GM23338 (cell line): ENCODE measurements at regions not wholly inside any gene's neighbourhood (a gene's known extent, or its start where the extent isn't known, plus 50 kb on each side); places are given as distances from the start of the nearest gene placed in this dataset.

Experiments used
- ATAC-seq: fragments of 200-7000 bp; cut with Tn5 transposase; 3 replicates; pipeline ENCODE4 v1.9.1; 2020
- DNase-seq: peaks from one replicate; pipeline ENCODE4 v3.0.0-alpha.2; 2015; ENCODE audit warnings: low spot score
- H2AFZ ChIP-seq: fragments of 200-600 bp; sonication (generic); 2 replicates; pipeline ENCODE4 v1.8.0; 2016; ENCODE audit warnings: antibody characterized with exemption, mild to moderate bottlenecking, moderate library complexity
- H3F3A ChIP-seq: fragments of 200-600 bp; sonication (generic); replicated peaks from 2 replicates; pipeline ENCODE4 v1.8.0; 2017; ENCODE audit warnings: antibody characterized with exemption, mixed run types, low read depth
- H3K27ac ChIP-seq: fragments of 200-600 bp; sonication (generic); 2 replicates; pipeline ENCODE4 v1.6.1; 2016; ENCODE audit warnings: low read depth
- H3K27me3 ChIP-seq: fragments of 200-600 bp; sonication (generic); 2 replicates; pipeline ENCODE4 v1.8.0; 2016; ENCODE audit warnings: mild to moderate bottlenecking, mixed run types, moderate library complexity; ENCODE audit not compliant: insufficient read depth
- H3K36me3 ChIP-seq: fragments of 200-600 bp; sonication (generic); 2 replicates; pipeline ENCODE4 v1.8.0; 2016; ENCODE audit warnings: mild to moderate bottlenecking; ENCODE audit not compliant: insufficient read depth
- H3K4me1 ChIP-seq: fragments of 200-600 bp; sonication (generic); 2 replicates; pipeline ENCODE4 v1.8.0; 2016; ENCODE audit warnings: mild to moderate bottlenecking, moderate library complexity; ENCODE audit not compliant: insufficient read depth
- H3K4me2 ChIP-seq: fragments of 200-600 bp; sonication (generic); 2 replicates; pipeline ENCODE4 v1.7.1; 2017; ENCODE audit warnings: mixed run types
- H3K4me3 ChIP-seq: fragments of 200-600 bp; sonication (generic); 2 replicates; pipeline ENCODE4 v1.6.1; 2016; ENCODE audit warnings: mixed run types
- H3K79me2 ChIP-seq: fragments of 200-600 bp; sonication (generic); replicated peaks from 2 replicates; pipeline ENCODE4 v1.8.0; 2017; ENCODE audit warnings: mild to moderate bottlenecking; ENCODE audit not compliant: insufficient read depth
- H3K9me2 ChIP-seq: fragments of 200-600 bp; sonication (generic); 2 replicates; pipeline ENCODE4 v1.8.0; 2017; ENCODE audit not compliant: insufficient read depth
- H4K20me1 ChIP-seq: fragments of 200-600 bp; sonication (generic); replicated peaks from 2 replicates; pipeline ENCODE4 v1.8.0; 2017; ENCODE audit warnings: mild to moderate bottlenecking; ENCODE audit not compliant: insufficient read depth
- H3K27ac Mint-ChIP-seq: 2 replicates; pipeline ENCODE4 v1.8.0; 2020; ENCODE audit warnings: inconsistent platforms, mild to moderate bottlenecking, moderate library complexity, mixed read lengths
- H3K27me3 Mint-ChIP-seq: 3 replicates; pipeline ENCODE4 v1.8.0; 2022; ENCODE audit warnings: low read depth, mild to moderate bottlenecking, moderate library complexity, mixed read lengths, inconsistent platforms; ENCODE audit not compliant: insufficient read depth, poor library complexity
- H3K36me3 Mint-ChIP-seq: 3 replicates; pipeline ENCODE4 v1.8.0; 2021; ENCODE audit warnings: low read depth, mild to moderate bottlenecking, inconsistent platforms, moderate library complexity, mixed read lengths
- H3K4me1 Mint-ChIP-seq: 3 replicates; pipeline ENCODE4 v1.8.0; 2020; ENCODE audit warnings: mild to moderate bottlenecking, inconsistent platforms, mixed read lengths
- H3K4me3 Mint-ChIP-seq: 3 replicates; pipeline ENCODE4 v1.8.0; 2021; ENCODE audit warnings: moderate library complexity, mild to moderate bottlenecking, inconsistent platforms, mixed read lengths
- H3K9me3 Mint-ChIP-seq: 3 replicates; pipeline ENCODE4 v1.8.0; 2020; ENCODE audit warnings: moderate library complexity, mild to moderate bottlenecking, inconsistent platforms, mixed read lengths
- CREB1 ChIP-seq: fragments of 250-450 bp; sonication (Bioruptor Pico); IDR thresholded peaks from 2 replicates; pipeline ENCODE4 v1.5.0; 2020; ENCODE audit warnings: low read depth, mild to moderate bottlenecking, moderate library complexity
- CTCF ChIP-seq, 2 experiments: fragments of 200-600 bp in 1 of 2; sonication (generic) in 1 of 2; conservative IDR thresholded peaks; 2 replicates each; pipeline versions ENCODE4 v1.5.1 to v1.6.1; 2016 to 2017; ENCODE audit warnings: antibody characterized with exemption in 2 of 2, low read depth in 2 of 2, mild to moderate bottlenecking in 2 of 2, moderate library complexity in 1 of 2
- ETS1 ChIP-seq: IDR thresholded peaks from 2 replicates; pipeline ENCODE4 v1.6.1; 2016; ENCODE audit warnings: antibody characterized with exemption
- EZH2 ChIP-seq: fragments of 200-600 bp; sonication (generic); IDR thresholded peaks from one replicate; pipeline ENCODE4 v1.8.0; 2017; ENCODE audit warnings: antibody characterized with exemption, mild to moderate bottlenecking, low read depth; ENCODE audit not compliant: unreplicated experiment
- EZH2phosphoT487 ChIP-seq: fragments of 200-600 bp; sonication (generic); IDR thresholded peaks from one replicate; pipeline ENCODE4 v1.8.1; 2018; ENCODE audit warnings: antibody characterized with exemption; ENCODE audit not compliant: unreplicated experiment
- JUNB ChIP-seq: IDR thresholded peaks from one replicate; pipeline ENCODE4 v1.6.1; 2016; ENCODE audit warnings: antibody characterized with exemption; ENCODE audit not compliant: unreplicated experiment
- NANOG ChIP-seq: IDR thresholded peaks from 2 replicates; pipeline ENCODE4 v1.6.1; 2016; ENCODE audit warnings: antibody characterized with exemption, borderline replicate concordance
- STAT1 ChIP-seq: IDR thresholded peaks from one replicate; pipeline ENCODE4 v1.6.1; 2016; ENCODE audit warnings: antibody characterized with exemption; ENCODE audit not compliant: unreplicated experiment
- ZNF114 ChIP-seq: fragments of 250-450 bp; sonication (Bioruptor Pico); IDR thresholded peaks from 2 replicates; pipeline ENCODE4 v1.5.0; 2020; ENCODE audit warnings: mild to moderate bottlenecking, moderate library complexity
- TF ChIP-seq, protein P1 (sequence below): IDR thresholded peaks from one replicate; pipeline ENCODE4 v1.6.1; 2018; ENCODE audit warnings: antibody characterized with exemption; ENCODE audit not compliant: unreplicated experiment

GRCh38 chr20:17161673-17162481, 65.0 kb upstream of the PCSK2 start (continued):
- TF ChIP-seq, protein P1, sequence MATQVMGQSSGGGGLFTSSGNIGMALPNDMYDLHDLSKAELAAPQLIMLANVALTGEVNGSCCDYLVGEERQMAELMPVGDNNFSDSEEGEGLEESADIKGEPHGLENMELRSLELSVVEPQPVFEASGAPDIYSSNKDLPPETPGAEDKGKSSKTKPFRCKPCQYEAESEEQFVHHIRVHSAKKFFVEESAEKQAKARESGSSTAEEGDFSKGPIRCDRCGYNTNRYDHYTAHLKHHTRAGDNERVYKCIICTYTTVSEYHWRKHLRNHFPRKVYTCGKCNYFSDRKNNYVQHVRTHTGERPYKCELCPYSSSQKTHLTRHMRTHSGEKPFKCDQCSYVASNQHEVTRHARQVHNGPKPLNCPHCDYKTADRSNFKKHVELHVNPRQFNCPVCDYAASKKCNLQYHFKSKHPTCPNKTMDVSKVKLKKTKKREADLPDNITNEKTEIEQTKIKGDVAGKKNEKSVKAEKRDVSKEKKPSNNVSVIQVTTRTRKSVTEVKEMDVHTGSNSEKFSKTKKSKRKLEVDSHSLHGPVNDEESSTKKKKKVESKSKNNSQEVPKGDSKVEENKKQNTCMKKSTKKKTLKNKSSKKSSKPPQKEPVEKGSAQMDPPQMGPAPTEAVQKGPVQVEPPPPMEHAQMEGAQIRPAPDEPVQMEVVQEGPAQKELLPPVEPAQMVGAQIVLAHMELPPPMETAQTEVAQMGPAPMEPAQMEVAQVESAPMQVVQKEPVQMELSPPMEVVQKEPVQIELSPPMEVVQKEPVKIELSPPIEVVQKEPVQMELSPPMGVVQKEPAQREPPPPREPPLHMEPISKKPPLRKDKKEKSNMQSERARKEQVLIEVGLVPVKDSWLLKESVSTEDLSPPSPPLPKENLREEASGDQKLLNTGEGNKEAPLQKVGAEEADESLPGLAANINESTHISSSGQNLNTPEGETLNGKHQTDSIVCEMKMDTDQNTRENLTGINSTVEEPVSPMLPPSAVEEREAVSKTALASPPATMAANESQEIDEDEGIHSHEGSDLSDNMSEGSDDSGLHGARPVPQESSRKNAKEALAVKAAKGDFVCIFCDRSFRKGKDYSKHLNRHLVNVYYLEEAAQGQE = no peak
- TF ChIP-seq EZH2phosphoT487 = no peak

- H3K27ac Mint-ChIP-seq = no peak overlapping the region
- Histone ChIP-seq H3F3A (no peaks in the 10 kb centered on the region), H4K20me1 (no peaks in the 10 kb centered on the region), H3K36me3 (no peaks in the 10 kb centered on the region), H3K79me2 (no peaks in the 10 kb centered on the region), H3K4me2 (no peak overlapping the region), H3K9me2 (no peaks in the 10 kb centered on the region), H2AFZ (no peak overlapping the region), H3K4me1 (no peaks in the 10 kb centered on the region), H3K27ac (no peak overlapping the region), H3K27me3 (no peaks in the 10 kb centered on the region), H3K4me3 (no peak overlapping the region)
- no peak overlapping the region for H3K4me3 Mint-ChIP-seq
- H3K9me3 Mint-ChIP-seq = no peaks in the 10 kb centered on the region
- DNase-seq = no peak
- H3K27me3 Mint-ChIP-seq = no peaks in the 10 kb centered on the region
- ATAC-seq = no peak
- no peaks in the 10 kb centered on the region for H3K36me3 Mint-ChIP-seq
- H3K4me1 Mint-ChIP-seq = peaks cover 6% of the 10 kb centered on the region; the same call in 2 of the 3 replicates
- TF ChIP-seq EZH2 = no peak
- no peak for TF ChIP-seq NANOG
- TF ChIP-seq JUNB = no peak
- TF ChIP-seq ETS1 = no peak
- TF ChIP-seq ZNF114 (CRISPR knock-in tag) = no peak
- no peak for TF ChIP-seq CREB1
- TF ChIP-seq CTCF (conservative IDR thresholded peaks at IDR 0.05; ENCODE audit: low read depth in 2 of 2) = no peak
- TF ChIP-seq, protein P1 = no peak
- no peak for TF ChIP-seq EZH2phosphoT487
- no peak for TF ChIP-seq STAT1
Measured at GRCh38 chr20:17168026-17168612, 58.7 kb upstream of the PCSK2 start.
